ENCODE measurements at regions not wholly inside any gene's neighbourhood (a gene's known extent, or its start where the extent isn't known, plus 50 kb on each side); places are given as distances from the start of the nearest gene placed in this dataset.

DNA sequence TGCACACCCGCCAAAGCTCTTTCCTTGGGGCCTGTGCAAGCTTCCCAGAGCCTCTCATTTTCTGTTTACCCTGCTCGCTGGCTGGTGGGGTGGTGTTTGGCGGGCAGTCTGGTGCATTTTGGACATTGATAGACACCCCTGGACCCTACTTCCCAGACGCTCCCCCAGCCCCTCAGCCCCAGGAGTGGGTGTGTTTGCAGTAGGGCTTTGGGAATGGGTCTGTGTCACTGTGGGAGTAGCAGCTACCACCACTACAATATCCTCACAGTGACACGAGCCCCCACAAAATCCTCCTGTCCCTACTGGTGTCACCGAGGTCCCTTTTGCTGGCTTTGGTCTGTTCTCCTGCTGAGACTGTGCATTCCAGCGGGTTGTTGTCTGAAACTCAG, 371.3 kb downstream of the TMEM121 start:
- TF ChIP-seq CTCF (IDR thresholded peaks at IDR 0.05; ENCODE audit: low read depth, low read length): no peak
- DNase-seq (ENCODE audit: extremely low read depth, low read depth): no peak

DNA sequence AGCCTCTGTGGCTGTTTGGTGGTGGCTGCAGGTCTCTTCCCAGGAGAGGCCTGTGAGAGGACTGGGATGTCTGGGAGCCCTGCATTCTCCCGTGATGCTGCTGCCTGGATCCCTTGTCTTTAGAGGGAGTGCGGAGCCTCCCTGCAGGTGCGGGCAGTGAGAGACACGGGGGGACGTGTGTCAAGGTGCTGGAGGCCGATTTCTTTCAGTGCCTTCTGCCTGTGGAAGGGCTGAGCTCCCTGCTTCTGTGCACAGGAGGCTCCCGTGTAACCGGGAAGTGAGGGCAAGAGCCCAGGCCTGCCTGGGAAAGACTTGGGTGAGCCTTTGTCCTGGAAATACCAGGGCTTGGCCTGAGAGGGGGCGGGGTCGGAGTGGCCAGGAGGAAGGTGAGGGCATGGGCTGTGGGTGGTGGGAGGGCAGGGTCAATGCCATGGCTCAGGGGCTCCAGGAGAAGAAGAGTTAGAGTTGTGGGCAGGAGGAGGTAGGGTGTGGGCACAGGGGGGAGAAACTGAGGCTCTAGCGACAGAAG, 372.2 kb downstream of the TMEM121 start:
- no peak for DNase-seq (ENCODE audit: extremely low read depth, low read depth)
- TF ChIP-seq CTCF (IDR thresholded peaks at IDR 0.05; ENCODE audit: low read depth, low read length): no peak

- DNase-seq (ENCODE audit: extremely low read depth, low read depth): no peak
These were observed 372.8 kb downstream of the TMEM121 start for GRCh38 chr14:105899071-105899641.

DNA sequence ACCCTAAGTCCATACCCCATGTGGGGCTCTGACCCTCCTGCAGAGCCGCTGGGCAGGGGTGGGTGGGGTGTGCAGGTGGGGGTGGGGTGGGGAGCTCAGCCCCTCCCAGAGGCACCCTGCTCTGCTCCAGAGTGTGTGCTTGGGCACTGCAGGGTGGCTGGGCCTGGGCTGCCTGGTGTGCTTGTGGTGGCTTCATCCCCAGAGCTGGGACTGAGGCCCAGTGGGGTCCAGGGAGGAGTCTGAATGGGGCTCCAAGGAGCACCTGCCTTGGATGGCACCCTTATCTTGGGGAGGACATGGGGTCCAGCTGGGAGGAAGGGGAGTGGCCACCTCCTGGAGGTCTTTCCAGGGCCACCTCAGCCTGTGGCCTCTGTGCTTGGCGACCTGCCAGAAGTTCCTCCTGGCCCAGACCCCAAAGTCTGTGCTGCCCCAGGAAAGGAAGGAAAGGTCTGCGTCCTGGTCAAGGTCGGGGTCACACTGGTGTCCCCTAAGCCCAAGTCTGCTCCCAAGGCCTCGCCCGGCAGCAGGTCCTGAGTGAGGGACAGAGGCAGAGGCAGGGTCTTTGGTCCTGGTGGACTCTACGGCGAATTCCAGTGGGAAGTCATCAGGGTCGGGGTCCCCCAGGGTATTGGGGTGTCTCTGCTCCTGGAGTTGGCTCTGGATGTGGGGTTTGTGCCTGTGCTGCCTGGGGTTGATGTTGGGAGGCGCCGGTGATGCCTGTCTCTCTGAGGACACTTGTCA, 373.4 kb downstream of the TMEM121 start:
- DNase-seq (ENCODE audit: extremely low read depth, low read depth): no peak
- no peak for TF ChIP-seq CTCF (IDR thresholded peaks at IDR 0.05; ENCODE audit: low read depth, low read length)

More at GRCh38 chr14:105899071-105899641, 372.8 kb downstream of the TMEM121 start:
- TF ChIP-seq CTCF (IDR thresholded peaks at IDR 0.05; ENCODE audit: low read depth, low read length): no peak

DNA sequence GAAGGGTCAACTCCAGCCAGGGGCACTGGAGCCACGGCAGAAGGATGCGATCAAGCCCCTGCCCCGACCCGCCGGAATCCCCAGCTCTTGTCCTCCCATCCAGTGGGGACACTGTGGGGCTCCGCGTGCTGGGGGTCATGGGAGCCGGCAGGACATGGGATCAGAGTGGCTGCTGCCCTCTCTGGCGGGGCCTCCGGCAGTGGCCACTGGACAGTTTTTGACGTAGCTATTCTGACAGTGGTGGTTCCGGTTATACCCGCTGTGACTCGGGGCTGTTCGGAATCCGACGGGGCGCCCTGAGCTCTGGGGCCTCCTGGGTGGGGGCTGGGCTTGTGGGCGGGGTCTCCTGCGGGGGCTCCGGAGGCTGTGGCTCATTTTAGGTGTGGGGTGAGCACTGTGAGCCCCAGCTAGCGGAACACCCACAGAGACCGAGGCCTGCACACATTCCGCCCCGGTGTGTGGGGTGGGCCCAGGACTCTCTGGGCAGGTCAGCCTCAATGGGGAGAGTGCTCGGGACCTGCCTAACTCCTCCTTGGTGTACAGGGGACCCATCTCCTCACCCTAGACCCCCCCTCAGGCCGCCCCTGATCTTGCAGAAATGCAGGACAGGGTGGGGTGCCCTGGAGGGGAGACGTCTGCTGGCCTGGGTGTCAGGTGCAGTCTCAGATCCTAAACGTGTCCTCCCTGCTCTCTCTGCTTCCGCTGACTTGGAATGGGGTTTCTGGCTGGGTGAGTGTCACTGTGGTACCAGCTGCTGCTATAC, 374.2 kb downstream of the TMEM121 start:
- DNase-seq (ENCODE audit: extremely low read depth, low read depth): no peak
- TF ChIP-seq CTCF (IDR thresholded peaks at IDR 0.05; ENCODE audit: low read depth, low read length): no peak

- TF ChIP-seq CTCF (IDR thresholded peaks at IDR 0.05; ENCODE audit: low read depth, low read length): no peak
- no peak for DNase-seq (ENCODE audit: extremely low read depth, low read depth)
These were observed 374.8 kb downstream of the TMEM121 start for GRCh38 chr14:105901226-105901625.
